GM18502 (cell line): ENCODE measurements at regions not wholly inside any gene's neighbourhood (a gene's known extent, or its start where the extent isn't known, plus 50 kb on each side); places are given as distances from the start of the nearest gene placed in this dataset.
"Not testable (repeated sequence)": the region's sequence is repeated elsewhere in the genome, so short reads cannot be mapped to it uniquely, and the experiment has no call there.

Source experiments
- ATAC-seq: cut with Tn5 transposase; IDR thresholded peaks from one replicate; pipeline ENCODE4 v1.9.1; 2021; ENCODE audit warnings: mild to moderate bottlenecking; ENCODE audit not compliant: unreplicated experiment, poor library complexity

DNA sequence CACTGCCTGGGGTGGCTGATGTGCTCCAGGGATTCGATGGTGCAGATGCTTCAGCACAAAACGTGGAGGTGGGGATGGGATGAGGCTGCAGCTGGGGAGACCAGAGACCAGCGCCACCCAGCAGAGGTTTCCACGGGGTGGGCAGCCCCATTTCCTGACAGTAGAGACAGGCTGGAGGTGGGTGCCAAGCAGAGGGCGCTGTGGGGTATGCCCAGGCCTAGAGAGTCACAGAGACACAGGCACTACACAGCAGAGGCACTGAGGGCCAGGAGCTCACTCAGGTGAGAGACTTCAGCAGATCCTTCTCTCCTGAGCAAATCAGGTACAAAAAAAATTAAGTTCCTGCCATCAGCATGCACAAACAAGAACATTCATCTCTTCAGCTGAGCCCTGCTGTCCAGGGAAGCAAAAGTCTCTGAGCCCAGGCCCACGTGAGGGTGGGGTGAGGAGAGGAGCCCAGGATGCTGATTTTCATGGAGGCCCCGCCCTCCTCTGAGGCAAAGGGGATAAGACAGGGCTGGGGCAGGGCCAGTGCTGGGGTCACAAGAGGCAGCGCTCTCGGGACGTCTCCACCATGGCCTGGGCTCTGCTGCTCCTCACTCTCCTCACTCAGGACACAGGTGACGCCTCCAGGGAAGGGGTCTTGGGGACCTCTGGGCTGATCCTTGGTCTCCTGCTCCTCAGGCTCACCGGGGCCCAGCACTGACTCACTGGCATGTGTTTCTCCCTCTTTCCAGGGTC is 53.1 kb downstream of the GGTLC2 start:
- ATAC-seq: no peak

DNA sequence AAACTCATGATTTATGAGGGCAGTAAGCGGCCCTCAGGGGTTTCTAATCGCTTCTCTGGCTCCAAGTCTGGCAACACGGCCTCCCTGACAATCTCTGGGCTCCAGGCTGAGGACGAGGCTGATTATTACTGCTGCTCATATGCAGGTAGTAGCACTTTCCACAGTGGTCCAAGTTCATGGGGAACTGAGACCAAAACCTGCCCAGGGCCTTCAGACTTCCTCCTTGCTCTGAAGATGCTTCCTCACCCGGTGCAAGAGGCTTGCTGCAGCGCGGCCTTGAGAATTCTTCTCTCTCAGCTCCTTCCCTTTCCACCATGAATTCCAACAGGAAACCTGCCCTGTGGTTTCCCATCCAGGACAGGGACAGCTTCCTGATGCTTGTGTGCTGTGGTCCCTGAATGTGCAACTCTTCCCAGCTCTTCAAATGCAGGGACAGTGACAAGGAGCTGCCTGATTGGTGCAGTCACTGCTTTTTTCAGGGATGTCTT is 53.9 kb downstream of the GGTLC2 start:
- no peak for ATAC-seq

DNA sequence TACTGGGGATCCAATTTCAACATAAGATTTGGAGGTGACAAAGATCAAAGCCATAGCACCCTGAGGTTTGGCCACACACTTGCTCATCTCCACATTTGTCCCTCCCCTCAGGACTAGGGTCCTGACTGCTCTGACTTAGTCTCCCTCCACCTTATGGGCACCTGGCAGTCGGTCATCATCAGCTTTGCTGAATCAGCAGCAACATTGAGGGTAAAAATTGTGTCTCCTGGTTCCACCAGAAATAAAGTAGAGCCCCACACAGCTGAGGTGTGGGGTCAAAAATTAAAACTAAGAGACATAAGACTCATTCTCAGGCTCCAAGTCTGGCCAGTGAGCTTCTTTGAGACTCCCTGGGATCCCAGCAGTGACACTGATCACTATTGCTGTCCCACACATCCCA is 56.2 kb downstream of the GGTLC2 start:
- no peak for ATAC-seq

DNA sequence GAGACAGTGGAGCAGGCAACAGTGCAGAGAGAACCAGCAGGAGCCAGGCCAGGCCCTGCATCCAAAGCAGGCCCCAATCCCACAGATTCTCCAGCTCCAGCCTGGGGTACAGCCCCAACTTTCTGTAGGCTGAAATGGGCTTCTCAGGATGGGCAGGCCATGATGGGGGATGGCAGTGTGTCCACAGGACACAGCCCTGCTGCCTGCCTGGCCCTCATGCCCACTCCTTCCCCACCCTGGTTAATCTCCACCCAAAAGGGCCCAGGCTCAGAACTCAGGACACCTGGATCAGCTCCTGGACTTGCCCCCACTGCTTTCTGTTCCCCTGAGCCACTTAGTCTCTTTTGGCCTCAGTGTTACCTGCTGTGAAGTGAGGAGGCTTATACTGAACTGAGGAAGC is 57.1 kb downstream of the GGTLC2 start:
- not testable (repeated sequence) for ATAC-seq

DNA sequence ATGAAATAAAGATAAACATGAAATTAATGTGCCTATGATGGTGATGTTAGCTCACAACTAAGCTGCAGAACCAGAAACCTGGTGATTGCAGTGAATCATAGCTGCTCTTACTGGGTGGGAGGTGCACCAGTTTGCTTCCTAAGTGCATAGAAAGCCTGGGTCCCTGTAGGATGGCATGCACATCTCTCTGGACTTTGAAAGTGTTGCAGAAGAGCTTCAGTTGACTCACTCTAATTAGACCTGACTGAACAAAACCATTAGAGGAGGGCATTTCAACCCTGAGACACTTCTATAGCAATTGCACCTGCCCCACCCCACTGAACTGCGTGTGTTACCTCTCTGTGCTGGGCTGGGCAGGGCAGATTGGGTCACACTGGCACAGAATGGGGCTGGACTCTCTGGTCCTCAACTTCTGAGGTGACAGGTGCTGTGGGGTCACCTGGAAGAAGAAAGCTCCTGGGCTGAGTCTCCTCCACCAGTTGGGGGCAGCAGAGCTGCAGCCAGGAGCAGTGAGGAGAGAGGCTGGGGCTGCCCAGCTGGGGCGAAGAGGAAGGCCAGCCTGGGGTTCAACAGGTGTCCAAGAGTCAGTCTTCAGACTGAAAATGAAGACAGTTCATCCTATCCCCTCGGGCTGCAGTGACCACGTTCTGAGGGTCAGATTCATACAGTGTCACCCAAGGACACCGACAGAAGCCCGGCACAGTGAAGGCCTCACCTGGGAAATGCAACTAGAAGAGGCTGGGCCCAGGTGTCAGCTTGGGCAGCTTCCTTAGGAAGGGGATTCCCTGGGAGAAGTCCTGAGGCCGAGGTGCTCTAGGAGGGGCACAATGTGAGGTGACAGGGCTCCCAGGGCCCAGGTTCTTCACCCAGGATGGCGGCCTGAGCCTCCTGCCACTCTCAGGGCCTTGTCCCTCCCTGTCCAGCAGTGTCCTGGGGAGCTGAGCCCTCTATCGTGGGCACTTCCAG is 58.1 kb downstream of the GGTLC2 start:
- no peak for ATAC-seq

DNA sequence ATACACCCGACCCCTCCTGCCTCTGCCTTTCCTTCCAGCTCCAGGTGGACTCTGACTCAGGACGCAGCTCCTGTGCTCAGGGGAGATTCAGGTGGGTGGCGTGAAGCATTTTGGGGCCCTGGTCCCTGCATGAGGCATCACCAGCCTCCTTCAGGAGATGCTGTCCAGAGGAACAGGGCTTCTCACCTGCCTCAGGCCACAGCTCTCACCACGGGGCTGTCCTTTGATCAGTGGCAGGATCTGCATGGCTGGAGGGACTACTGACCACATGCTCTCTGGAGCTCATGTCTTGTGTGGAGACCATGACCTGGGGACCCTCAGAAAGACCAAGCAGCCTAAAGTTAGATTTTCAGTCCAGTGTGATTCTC is 58.8 kb downstream of the GGTLC2 start:
- ATAC-seq: no peak

DNA sequence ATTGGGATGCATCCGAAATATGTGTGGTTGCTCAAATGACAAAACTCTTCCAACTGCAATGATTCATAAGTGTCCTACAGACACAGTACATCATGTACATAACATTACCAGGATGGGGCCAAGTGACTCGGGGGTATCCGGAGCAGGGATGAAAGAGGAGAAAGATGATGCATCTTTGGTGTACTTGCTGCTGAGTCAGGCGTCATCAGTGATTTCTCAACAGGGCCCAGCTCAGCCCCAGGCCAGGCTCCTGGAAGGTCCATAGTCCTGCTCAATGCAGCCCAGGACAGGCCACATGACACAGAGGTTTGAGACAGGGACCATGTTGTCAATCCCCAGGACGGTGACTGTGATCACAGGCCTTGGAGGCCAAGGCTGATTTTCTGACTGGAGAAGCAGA is 59.3 kb downstream of the GGTLC2 start:
- ATAC-seq: no peak

DNA sequence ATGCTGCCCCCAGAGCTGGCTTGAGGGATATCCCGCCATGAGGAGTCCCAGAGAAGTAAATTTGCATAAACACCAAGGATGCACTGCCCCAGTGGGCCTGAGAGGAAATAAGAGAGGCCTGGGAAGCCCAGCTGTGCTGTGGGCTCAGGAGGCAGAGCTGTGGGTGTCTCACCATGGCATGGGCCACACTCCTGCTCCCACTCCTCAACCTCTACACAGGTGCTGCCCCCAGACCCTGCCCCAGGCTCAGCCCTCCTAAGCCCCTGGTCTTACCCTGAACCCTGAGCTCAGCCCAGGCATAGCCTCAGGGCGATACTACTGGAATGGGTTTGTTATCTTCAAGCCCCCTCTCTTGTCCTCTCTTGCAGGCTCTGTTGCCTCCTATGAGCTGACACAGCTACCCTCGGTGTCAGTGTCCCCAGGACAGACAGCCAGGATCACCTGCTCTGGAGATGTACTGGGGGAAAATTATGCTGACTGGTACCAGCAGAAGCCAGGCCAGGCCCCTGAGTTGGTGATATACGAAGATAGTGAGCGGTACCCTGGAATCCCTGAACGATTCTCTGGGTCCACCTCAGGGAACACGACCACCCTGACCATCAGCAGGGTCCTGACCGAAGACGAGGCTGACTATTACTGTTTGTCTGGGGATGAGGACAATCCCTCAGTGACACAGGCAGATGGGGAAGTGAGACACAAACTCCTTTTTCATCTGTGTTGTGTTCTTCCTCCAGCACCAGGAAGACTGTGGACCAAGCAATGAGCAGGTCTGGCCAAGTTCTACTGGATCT is 59.9 kb downstream of the GGTLC2 start:
- ATAC-seq: no peak

DNA sequence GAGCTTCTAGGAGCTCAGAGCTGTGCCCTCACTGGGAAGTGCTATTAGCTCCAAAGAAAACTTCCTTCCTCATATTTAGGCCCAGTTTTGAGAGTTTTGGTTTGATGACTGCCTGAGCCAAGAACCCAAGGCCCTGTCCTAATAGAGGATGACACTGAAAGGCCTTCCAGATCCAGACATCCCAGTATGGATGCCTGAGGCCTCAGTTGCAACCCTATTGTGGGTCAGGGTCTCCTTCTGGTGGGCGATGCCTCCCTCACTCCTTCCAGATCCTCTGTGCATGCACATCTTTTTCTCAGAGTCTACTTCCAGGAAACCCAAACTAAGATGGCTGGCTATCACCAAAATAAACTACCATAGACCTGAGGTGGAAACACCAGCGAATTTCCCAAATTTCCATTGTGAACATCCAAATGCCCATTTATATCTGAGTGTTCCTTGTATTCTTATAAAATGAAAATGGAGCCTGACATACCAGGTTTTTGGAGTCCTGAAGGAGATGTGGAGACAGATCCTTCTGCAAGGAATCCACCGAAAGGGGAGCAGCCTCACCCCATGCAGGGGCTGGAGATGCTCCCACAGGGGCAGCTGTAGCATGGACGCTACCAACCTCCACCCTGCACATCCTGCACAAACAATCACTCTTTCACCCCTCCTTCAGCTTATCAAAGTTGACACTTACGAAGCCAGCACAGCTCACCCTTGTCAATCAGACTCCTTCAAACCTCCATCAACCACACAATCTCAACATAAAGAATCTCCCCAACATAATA is 61.1 kb downstream of the GGTLC2 start:
- ATAC-seq: no peak

DNA sequence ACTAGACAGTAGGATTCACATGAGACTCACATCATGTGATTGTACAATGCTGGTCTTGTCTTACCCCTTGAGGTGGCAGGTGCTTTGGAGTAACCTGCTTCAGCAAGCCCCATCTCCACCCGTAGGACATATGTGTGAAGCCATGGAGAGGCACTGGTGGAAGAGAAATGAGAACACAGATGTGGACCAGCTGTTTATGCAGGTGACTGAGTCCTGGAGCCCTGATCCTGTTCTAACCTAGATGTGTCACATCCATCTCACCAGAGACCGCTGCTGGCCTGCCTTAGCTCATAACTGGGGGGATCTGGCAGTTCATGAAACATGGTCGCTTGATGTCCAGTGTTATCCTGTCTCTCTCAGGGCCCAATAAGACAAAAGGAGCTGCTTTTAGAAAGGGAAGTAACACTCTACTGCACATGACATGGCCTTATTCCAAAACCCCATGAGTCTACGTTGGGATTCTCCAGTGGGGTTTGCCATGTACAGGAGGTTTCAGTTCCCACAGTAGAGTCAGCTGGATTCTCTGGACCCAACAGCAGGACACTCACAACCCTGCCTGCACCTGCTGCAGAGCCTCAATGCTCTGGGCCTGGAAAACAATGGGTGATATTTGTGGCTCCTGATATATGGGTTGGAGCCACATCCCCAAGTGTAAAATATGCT is 62.0 kb downstream of the GGTLC2 start:
- no peak for ATAC-seq

DNA sequence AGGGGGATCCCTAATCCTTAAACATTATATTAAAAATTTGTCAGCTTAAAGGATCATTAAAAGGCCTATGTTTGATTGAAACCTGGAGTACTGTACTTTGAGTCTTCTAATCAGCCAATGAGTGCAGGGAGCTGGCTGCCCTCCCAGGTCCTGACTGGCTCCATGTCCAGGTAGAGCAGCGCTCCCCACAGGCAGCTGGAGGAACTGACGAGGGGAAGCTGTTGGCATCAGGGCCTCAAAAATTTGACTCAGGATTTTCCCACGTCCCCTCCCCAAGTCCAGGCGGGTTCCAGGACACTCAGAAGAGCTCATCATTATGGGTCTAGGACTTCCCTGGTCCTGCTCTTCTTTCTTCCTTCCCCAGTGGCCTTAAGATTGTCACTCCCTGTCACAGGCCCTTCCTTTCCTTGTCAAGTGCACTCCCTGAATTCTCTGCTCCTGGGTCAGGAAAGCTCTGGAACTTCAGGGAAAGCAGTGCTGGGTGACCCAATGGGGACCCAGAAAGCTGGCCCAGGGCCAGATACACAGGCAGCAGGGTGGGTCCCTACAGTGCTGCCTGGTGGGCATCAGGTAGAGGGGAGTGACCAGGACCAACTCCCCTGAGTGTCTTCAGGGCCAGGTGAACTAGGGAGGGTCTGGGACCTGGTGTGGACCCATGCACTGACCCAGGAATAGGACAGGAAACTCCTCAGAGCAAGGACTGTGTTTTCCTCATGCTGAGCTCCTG is 65.5 kb downstream of the GGTLC2 start:
- no peak for ATAC-seq

DNA sequence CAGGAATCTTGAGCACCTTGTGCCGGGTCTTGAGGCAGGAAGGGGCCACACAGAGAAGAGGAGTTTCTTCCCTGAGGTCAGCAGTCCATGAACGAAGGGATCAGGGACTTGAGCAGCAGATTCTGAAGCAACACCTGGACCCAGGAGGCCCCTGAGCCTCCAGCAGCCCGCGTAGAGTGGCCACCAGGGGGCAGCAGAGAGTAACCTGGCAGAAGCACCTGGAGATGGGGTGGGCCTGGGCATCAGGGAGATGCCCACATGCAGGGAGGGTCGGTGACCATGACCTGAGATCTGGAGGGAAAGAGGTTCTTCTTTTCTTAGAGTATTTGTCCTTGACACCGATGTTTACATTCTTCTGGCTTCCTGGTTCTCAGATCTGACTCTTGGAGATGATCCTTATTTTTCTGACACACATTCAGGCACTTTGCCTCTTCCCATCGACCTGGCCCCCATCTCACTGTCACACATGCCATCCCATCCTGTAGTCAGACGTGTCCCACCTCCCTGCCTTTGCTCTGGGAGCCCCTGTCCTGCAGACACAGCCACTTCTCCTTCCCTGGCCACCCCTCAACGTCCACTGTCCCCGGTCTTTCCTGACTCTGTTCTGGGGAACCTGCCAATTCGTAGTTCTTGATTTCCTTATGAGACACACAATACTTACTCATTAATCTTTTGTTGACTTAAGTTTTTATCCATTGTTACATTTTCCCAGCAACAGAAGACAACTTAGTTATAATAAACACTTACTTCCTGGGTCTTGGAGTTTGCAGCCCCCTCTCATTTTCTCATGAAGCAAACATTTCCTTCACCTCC is 66.5 kb downstream of the GGTLC2 start:
- ATAC-seq: no peak

DNA sequence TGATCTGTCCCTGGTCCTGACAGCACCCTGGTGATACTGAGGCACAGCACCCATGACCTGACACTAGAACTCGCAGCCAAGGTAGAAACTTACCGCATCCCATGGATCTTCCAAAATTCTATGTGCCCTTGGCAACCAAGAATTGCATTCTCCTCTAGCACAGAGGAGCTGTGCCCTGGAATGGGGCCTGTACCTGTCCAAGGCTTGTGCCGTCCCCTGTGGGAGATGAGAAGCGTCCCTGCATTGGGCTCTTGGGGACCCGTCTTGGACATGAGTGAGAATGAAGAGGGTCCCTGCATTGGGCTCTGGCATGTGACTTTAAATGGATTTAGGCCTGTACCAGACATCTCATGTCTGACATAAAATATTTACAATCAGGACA is 67.1 kb downstream of the GGTLC2 start:
- ATAC-seq: no peak

DNA sequence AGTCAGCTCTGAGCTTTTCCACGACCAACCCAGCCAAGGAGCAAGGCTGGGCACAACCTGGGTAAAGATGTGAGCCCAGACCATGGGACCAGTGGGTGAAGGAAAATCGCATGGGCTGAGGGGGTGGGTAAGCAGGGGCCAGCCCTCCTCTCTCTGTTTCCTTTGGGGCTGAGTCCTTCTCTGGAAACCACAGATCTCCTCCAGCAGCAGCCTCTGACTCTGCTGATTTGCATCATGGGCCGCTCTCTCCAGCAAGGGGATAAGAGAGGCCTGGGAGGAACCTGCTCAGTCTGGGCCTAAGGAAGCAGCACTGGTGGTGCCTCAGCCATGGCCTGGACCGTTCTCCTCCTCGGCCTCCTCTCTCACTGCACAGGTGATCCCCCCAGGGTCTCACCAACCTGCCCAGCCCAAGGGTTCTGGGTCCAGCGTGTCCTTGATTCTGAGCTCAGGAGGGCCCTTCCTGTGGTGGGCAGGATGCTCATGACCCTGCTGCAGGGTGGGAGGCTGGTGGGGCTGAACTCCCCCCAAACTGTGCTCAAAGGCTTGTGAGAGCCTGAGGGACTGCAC is 67.8 kb downstream of the GGTLC2 start:
- ATAC-seq: no peak

DNA sequence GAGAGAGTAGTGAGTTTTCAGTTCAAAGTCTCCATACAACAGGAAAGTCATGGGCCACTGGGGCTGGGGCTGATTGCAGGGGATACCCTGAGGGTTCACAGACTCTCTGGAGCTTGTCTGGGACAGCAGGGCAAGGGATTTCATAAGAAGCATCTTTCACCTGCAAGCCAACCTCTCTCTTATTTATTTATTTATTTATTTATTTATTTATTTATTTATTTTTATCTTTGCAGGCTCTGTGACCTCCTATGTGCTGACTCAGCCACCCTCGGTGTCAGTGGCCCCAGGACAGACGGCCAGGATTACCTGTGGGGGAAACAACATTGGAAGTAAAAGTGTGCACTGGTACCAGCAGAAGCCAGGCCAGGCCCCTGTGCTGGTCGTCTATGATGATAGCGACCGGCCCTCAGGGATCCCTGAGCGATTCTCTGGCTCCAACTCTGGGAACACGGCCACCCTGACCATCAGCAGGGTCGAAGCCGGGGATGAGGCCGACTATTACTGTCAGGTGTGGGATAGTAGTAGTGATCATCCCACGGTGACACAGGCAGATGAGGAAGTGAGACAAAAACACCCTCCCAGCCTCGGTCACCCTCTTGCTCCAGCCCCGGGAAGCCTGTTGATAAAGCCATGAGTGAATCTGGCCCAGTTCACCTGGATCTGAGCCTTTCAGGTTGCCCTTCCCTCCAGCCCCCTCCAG is 68.4 kb downstream of the GGTLC2 start:
- no peak for ATAC-seq

DNA sequence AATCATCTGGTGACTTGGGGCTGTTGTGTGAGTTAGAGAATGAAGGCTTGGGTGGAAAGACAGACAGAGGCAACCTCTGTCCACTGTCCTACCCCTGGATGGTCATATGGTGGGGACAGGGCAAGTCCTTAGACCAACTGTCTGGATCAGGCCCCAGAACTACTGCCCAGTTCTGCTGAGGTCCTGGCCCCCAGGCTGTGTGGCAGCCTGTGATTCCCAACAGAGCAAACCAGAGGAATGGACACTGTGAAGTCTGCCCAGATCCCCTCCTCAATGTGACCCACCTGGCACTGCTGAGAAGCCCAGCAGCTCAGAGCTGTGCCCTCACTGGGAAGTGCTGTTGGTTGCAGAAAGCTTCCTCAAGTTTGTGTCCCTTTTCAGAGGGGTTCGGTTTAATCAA is 69.0 kb downstream of the GGTLC2 start:
- ATAC-seq: no peak
